OCI-LY7 (cell line): ENCODE measurements at regions not wholly inside any gene's neighbourhood (a gene's known extent, or its start where the extent isn't known, plus 50 kb on each side); places are given as distances from the start of the nearest gene placed in this dataset.

ENCODE experiments used
- EZH2phosphoT487 ChIP-seq: fragments of 200-600 bp; sonication (generic); IDR thresholded peaks from 2 replicates; pipeline ENCODE4 v1.6.1; 2018; ENCODE audit warnings: low read depth, borderline replicate concordance, mild to moderate bottlenecking, mixed run types, antibody characterized with exemption, low read length, moderate library complexity, mixed read lengths
- TF ChIP-seq, protein P1 (sequence below): fragments of 200-600 bp; sonication (generic); conservative IDR thresholded peaks from 2 replicates; pipeline ENCODE4 v1.5.1; 2014; ENCODE audit warnings: mild to moderate bottlenecking, antibody characterized with exemption, low read length, moderate library complexity, mixed read lengths

DNA sequence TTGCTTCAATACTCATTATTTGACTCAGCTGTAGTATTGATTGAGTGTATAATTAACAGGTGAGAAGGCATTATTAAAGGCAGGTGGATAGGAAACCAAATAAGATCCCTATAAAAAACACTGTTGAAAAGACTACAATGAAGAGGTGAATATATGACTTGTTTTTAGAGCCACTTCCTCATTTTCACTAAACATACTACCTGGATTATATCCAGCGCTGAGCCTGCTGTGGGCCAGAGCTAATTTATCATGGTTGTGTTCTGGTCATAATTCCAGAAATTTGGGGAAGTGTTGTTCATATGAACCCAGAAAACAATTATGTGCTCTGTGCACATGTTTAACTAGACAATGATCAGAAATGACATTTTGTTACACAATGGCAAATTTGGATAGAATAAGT, 235.3 kb upstream of the MME start:
- TF ChIP-seq, protein P1, sequence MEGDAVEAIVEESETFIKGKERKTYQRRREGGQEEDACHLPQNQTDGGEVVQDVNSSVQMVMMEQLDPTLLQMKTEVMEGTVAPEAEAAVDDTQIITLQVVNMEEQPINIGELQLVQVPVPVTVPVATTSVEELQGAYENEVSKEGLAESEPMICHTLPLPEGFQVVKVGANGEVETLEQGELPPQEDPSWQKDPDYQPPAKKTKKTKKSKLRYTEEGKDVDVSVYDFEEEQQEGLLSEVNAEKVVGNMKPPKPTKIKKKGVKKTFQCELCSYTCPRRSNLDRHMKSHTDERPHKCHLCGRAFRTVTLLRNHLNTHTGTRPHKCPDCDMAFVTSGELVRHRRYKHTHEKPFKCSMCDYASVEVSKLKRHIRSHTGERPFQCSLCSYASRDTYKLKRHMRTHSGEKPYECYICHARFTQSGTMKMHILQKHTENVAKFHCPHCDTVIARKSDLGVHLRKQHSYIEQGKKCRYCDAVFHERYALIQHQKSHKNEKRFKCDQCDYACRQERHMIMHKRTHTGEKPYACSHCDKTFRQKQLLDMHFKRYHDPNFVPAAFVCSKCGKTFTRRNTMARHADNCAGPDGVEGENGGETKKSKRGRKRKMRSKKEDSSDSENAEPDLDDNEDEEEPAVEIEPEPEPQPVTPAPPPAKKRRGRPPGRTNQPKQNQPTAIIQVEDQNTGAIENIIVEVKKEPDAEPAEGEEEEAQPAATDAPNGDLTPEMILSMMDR = no peak
- no peak for TF ChIP-seq EZH2phosphoT487
